ENCODE measurements at regions not wholly inside any gene's neighbourhood (a gene's known extent, or its start where the extent isn't known, plus 50 kb on each side); places are given as distances from the start of the nearest gene placed in this dataset.

- DNase-seq: no peak
Measured at GRCh38 chr10:4063717-4064116, 278.7 kb upstream of the KLF6 start.

GRCh38 chr10:4062751-4063150 is 277.7 kb upstream of the KLF6 start:
- DNase-seq: no peak

- DNase-seq: no peak
Measured at GRCh38 chr10:4062072-4062471, 277.1 kb upstream of the KLF6 start.

- no peak for DNase-seq
Measured at GRCh38 chr10:4061441-4061951, 276.5 kb upstream of the KLF6 start.

- DNase-seq: no peak
Measured at GRCh38 chr10:4059471-4060138, 274.6 kb upstream of the KLF6 start.

- DNase-seq: no peak
Measured at GRCh38 chr10:4058514-4059029, 273.6 kb upstream of the KLF6 start.

- no peak for DNase-seq
Measured at GRCh38 chr10:4057725-4058513, 272.9 kb upstream of the KLF6 start.

GRCh38 chr10:4057021-4057420 is 272.0 kb upstream of the KLF6 start:
- no peak for DNase-seq

- DNase-seq: no peak
Measured at GRCh38 chr10:4054656-4055435, 269.8 kb upstream of the KLF6 start.

GRCh38 chr10:4053940-4054339 is 268.9 kb upstream of the KLF6 start:
- no peak for DNase-seq

GRCh38 chr10:4051641-4052151 is 266.7 kb upstream of the KLF6 start:
- no peak for DNase-seq

- no peak for DNase-seq
Measured at GRCh38 chr10:4051011-4051640, 266.1 kb upstream of the KLF6 start.

GRCh38 chr10:4050061-4050460 is 265.1 kb upstream of the KLF6 start:
- no peak for DNase-seq

GRCh38 chr10:4049348-4049747 is 264.3 kb upstream of the KLF6 start:
- no peak for DNase-seq

- no peak for DNase-seq
Measured at GRCh38 chr10:4048236-4048864, 263.3 kb upstream of the KLF6 start.

GRCh38 chr10:4046712-4047354 is 261.8 kb upstream of the KLF6 start:
- no peak for DNase-seq

- no peak for DNase-seq
Measured at GRCh38 chr10:4046030-4046429, 261.0 kb upstream of the KLF6 start.

- DNase-seq: no peak
Measured at GRCh38 chr10:4043897-4044665, 259.1 kb upstream of the KLF6 start.

- DNase-seq: no peak
Measured at GRCh38 chr10:4041635-4042034, 256.6 kb upstream of the KLF6 start.

- DNase-seq: no peak
Measured at GRCh38 chr10:4038000-4038399, 253.0 kb upstream of the KLF6 start.

GRCh38 chr10:4035599-4035945 is 250.6 kb upstream of the KLF6 start:
- no peak for DNase-seq
